Right renal cortex interstitium (tissue), 3 donors: ENCODE measurements at regions not wholly inside any gene's neighbourhood (a gene's known extent, or its start where the extent isn't known, plus 50 kb on each side); places are given as distances from the start of the nearest gene placed in this dataset.
"Not testable (repeated sequence)": the region's sequence is repeated elsewhere in the genome, so short reads cannot be mapped to it uniquely, and the experiment has no call there.

Experiments
- DNase-seq, 3 donors: peaks; one replicate each; pipeline ENCODE4 v3.0.0-alpha.2; 2013; ENCODE audit warnings: low read depth in 3 of 3, low spot score in 2 of 3

DNA sequence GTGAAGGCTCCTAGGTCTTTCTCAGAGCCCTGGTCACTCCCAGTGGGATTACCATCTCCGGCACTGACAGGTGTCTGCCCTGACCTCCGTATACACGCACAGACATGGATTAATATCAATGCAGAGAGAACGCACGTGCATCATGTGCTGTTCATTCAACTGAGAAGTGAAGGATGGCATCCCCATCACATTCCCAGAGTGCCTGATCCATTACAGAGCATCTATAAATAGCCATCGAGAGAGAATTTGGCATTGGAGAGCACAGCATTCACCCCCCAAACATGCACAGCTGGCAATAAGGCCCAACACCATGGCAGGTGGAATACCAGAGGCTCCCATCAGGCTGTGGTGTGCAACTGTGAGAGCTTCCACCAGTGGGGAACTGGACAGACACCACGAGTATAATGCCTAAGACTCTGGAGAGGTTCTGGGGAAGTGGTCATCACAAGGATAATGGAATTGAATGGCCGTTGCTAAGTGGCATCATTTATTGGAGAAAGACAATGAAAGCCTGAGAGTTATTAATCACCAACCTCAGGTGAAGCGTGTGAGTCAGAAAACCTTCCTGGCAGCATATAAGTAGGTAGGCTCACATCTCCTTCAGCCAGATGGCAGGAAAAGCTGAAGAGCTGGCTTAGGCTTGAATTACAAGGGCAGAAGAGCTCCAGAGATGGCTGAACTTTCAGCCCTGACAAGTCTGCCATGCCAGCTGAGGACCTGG lies 244.5 kb upstream of the ID2 start:
- no peak for DNase-seq

DNA sequence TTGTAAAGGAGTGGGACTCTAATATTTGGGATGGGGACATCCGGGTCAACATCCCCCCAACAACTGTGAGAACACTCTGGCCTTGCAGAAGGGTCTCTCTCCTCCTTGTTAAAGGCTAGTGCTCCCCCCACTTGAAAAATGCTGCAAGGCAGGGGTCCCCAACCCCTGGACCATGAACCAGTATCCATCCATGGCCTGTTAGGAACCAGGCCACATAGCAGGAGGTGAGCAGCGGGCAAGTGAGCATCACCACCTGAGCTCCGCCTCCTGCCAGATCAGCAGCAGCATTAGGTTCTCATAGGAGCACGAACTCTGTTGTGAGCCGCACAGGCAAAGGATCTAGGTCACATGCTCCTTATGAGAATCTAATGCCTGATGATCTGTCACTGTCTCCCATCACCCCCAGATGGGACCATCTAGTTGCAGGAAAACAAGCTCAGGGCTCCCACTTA lies 243.9 kb upstream of the ID2 start:
- DNase-seq = no peak

DNA sequence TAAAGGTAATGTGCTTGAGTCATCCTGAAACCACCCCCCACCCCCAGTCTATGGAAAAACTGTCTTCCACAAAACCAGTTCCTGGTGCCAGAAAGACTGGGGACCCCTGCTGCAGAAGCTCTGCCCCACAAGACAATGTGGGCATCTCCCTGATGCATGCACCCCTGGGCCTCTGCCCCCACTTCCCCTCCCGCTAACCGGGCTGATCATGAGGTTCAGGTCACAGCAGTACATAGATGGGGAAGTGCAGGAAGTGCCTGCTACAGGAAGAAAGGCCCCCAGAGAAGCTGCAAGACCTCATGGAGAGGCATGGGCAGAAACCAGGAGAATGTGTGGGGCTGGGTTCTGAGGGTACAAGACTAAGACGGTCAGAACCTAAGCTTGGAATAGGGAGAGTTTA lies 243.4 kb upstream of the ID2 start:
- DNase-seq = no peak

DNA sequence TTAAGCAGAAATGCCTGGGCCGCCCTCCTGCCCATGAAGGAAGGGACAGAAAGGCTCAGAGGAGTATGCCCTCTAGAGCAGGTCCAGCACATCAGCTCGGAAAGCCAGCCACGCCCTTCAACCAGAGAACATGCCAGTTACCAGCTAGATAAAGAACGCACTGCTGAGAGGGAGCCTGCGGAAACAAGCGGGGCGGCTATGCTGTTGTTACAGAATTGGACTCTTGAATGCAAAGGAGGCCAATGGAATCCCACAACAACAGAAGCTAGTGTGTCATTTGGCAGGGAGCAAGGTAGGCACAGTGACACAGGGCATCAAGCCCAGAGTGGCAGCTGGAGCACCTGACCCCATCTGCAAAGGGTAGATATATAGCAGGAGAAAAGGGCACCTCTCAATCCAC lies 242.9 kb upstream of the ID2 start:
- DNase-seq = no peak

DNA sequence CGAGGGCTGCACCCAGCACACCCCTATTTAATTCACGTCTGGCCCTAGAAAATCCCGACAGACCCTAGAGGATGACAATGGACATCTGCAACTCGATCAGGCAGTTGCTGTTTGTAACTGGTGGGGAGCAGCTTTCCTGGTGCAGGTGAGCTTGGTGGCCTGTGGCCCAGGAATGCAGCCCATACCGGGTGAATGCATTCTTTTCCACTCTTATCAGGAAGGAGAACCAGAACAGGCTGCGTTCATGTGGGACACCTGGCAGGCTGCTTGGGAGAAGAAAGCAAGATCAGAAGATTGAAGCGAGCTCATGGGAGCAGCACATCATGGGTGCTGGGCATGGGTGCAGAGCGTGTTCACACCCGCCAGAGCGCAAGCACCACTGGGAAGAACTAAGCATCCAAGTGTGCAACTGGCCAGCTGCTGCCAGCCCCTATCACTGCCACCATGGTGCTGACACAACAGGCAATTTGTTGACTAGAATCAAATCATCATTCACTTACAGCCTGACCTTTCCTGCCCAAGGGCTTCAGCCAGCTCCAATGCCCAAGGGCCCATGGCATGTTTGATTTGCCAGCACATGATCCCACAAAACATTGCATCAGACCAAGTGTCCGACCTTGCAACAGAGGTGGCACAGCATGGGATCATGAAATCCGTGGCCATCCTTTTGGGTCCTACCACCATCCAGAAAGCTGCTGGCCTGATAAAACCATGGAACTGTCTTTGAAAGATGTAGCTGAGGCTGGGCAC lies 241.7 kb upstream of the ID2 start:
- no peak for DNase-seq

DNA sequence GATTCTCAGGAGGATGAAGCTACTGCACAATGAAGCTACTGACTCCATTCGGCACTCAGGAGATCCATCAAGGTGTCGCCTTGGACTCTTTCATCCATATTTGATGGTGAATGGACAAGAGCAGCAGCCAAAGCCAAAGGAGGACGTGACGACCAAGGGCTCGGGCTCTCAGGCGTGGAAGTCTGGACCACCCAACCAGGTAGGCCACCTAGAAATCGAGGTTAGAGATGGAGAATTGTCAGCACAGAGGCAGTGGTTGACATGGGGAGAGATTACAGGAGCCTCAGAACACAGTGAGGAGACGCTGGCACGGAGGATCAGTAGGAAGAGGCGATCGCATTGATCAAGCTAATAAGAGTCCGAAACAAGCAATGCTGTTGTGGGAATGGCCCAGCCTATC lies 240.5 kb upstream of the ID2 start:
- DNase-seq = no peak

DNA sequence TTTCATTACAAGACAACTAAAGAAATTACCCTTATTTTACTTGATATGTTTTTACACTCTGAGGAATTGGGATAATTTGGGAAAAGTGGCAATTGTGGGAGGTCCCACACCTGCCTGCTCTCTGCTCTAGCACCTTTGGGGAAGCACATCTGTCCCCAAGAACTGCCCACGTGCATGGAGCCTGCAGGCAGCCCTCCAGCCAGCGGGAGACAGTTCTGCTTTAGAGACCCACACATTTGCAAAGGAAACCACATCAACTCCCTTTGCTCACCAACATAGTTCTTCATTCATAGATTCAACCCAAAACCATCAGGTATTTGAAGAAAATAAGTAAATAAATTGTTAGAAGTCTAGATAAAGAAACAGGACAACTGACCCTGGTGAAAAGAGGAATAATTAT lies 239.9 kb upstream of the ID2 start:
- DNase-seq = no peak

DNA sequence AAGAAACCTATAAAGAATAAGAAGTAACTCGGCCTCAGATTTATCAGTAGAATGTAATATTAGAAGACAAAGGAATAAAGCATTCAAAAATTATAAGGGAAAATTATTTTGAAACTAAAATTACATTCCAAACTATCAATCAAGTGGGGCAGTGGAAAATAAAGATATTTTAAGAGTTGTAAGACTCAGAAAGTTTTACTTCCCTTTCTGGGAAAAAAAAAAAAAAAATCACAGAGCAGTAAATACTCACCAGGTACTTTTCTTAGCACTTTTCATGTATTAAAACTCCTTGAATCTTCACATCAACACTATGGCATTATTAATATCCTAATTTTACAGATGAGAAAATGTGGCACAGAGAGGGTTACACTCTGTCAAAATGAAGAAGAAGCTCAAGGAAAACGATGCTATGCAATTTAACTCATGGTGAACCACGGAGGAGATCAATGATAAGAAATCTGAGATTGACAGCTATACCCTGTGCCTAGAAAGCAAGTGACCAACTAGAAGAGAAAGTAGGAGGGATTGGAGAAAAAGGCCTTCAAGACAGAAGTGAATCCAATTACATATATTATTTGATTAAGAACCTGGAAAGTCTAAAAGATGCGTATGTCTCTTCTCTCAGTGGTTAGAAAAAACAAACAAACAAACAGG lies 238.9 kb upstream of the ID2 start:
- no peak for DNase-seq

DNA sequence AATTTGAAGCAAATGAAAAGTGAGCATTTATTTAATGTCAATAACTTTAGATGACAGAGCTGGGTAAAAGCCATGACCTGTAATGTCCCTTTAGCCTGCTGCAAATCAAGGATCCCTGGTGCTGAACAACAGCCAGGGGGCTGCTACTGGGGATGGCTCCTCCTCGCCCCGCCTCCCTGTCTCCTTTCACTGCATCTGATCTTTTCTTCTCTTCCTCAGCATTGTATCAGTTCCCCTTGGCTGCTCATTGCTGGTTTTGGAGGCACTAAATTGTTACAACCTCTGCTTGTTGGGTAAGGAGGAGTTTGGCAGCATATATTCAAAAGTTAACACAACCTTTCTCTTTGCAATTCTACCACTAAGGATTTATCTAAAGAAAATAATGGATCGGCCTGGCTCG lies 236.3 kb upstream of the ID2 start:
- DNase-seq = no peak

DNA sequence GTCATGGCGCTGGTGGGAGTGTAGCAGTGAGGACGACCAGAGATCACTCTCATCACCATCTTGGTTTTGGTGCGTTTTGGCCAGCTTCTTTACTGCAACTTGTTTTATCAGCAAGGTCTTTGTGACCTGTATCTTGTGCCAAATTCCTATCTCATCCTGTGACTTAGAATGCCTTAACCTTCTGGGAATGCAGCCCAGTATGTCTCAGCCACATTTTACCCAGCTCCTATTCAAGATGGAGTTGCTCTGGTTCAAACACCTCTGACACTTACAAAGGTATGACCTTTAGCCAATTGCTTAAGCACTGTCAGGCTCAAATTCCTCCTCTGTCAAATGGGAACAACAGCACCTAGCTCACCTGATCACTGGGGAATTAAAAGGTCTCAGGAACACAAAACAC lies 235.1 kb upstream of the ID2 start:
- not testable (repeated sequence) for DNase-seq

DNA sequence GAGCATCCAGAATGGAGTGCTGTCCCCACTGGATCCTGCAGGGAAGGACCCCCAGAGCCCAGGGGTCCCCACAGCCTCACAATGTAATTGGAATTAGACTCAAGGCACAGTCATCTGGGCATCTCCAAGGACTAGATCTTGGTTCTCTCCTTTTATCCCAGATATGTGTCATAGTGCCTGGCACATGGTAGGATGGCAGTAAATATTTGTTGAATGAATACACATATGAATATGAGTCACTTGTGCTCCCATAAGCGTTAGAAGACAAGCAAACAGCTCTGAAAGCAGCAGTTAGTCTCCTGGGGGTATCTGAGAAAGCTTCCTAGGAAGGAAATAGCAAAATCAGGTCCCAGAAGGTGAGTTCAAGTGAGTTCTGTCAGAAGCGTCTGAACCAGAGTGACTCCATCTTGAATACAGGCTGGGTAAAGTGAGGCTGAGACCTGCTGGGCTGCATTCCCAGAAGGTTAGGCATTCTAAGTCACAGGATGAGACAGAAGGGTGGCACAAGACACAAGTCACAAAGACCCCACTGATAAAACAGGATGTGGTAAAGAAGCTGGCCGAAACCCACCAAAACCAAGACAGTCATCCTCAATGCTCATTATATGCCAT lies 234.1 kb upstream of the ID2 start:
- DNase-seq = no peak

DNA sequence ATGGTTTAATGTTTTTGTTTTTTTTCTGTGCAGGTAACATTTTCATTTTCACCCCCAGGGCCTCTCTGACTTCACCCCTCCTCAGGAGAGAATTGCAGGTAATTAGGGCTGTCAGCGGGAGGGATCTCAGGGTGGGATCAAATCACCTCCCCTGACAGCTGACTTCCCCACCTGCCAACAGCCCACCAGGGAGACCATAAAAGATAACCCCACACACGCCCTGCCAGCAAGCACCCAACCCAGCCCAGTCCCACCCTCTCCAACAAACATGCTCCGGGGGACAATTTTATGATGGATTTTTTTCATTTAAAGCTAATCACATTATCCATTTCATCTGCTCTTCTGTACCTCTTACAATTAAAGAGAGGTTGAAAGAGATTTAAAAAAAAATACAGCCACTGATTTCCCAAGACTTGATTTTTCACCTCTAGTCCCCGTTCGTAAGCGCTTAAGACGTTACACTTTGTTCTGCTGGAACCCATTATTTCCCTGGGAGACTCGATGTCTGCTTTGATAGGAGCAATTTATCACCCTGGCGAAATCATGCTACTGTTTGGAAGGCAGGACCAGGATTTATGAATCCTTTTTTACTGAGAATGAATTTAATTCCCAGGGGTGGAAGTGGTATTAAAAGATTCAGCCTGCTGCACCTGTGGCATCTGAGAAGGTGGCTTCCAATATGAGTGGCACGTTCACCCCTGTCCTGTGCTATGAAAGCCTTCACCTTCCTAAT lies 232.9 kb upstream of the ID2 start:
- DNase-seq = no peak

DNA sequence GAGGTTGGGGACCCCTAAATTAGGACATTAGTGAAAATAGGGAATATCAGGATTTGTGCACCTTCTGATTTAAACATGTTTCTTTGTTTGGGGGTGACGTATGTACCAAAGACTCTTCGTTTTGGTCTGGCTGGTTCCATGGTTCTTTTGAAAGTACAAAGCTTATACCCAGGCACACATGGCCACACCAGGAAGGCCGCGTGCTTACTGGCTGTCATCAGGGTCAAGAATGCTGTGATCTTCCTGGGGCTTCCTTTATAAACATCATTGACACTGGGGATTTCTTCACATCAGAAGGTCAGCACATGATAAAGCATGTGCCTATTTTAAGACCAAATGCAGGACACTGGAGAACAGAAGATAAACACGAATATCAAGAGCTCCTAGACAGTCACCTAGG lies 230.6 kb upstream of the ID2 start:
- DNase-seq = no peak

DNA sequence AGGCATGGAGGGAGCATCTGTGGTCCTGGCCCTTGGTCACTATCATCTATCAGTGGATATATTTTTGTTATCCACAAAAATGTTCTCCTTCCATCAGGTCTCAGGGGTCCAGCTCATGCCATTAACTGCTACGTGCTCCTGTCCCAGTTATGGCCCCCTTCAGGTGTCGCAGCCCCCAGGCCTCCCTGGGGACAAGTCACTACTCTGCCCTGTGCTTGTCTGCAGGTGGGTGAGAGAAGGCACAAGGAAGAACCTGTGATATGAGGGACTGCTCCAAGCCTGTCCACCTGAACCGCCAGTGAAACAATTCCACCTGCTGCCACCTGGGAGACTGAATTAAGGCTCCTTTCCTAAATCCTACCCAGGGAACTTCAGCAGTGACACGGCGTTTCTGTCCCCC lies 229.6 kb upstream of the ID2 start:
- DNase-seq = no peak

DNA sequence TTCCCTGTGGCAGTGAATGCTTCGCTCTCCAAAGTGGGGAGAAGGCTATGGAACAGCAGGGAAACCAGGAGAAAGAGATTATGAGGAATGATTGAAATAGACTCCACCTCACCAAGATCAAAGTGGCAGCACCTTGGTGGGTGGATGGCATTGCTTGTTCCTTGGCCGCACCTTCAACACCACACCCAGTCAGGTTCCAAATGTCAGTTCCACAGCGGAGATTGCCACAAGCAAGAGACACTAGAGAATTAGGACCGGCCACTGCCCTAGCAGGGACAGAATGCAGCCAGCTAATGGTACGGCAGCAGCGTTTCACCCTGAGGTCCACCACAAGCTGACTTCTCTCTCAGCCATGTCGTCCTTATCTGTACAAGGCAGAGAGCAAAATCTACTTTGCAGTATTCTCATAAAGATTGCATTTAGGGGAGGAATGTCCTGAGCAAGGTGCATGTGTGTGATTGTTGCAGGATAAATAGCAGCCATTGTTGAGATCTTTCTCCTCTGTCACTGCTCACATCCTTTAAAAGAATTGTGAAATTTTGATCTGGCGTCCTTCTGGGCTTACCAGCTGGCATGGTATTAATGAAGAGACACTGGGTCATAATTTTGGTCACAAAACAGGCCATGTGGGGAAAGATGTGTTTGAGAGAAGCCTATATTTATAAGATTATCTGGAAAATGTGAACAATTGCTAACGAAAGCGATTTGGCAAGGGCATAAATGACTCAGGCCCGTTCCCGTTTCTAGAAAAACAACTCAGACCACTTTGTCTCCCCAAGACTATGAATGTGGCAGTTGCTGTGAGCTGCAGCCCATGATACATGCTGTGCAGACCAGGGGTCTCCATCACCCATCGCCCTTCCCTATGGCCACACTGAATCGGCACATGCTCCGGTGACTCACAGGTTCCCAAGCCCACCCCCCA lies 228.6 kb upstream of the ID2 start:
- no peak for DNase-seq

DNA sequence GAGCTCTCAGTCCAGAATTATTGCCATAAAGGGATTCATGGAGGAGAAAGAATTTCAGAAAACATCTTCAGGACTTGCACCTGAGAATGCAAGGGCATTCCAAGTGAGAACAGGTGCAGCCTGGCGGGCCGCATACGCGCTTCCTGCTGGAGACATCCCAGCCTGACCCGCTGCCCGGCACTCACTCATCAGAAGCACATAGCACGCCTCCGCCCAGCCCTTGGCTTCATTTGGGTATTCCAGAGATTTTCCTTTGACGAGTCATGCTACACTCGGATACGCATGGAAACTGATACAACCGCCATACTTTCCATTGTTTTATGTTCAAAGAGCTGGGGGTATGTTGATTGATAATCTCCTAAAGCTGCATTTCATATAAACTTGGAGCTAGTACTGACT lies 228.0 kb upstream of the ID2 start:
- no peak for DNase-seq

DNA sequence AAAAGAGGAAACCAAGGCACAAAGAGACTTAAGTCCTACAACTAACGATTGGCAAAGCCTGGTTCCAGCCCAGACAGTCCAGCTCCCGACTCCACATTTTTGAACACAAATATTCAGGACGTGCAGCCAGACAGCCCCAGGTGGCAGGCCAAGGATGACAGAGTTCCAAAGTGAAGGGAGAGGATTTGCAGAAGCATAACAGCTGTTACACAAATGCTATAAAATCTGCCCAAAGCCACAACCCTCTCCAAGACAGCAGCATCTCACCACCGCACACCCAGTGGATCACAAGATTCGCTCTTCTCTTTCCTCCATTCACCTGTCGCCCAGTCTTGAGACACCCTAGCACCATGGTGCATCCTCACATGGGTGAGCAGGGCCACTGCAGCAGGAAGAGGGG lies 227.1 kb upstream of the ID2 start:
- no peak for DNase-seq

DNA sequence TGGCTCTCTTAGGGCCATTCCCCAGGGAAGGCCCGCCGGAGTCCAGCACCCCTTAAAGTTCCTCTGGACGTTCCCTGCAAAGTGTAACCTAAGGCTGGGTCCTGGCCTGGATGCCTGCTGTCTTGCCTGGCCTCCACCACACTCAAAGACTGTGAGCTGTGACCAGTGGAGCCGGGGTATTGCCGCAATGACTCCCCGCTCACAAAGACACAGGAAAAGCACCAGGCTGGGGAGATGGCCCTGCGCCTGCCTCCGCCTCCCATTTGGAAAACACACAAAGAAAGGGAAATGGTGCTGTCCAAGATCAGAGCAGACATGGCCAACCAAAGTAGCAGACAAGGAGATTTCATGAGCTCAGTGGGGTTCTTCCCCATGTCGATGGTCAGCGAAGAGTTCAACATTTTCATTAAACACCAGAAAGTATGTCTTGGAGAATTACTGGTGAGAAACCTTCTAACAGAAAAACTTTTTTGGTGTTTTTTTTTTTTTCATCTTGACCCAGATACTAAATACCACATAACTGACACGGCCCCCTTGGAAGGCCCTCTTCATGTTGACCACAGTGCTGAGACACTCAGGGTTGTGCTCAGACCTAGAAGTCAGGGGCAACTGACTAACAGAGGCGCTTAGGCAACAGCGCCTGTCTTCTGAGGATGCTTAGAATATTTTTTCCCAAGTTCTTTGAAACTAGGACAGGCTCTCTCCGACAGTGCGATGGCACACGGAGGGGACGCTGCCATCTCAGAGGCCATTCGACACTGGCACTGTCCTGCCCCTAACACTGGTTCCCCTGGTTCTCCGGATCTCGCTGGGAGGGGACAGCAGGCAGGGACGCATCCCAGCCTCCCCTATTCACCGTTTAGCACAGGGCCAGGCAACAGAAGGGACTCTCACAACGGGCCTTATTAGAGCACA lies 226.4 kb upstream of the ID2 start:
- DNase-seq = no peak
